ENCODE measurements at regions not wholly inside any gene's neighbourhood (a gene's known extent, or its start where the extent isn't known, plus 50 kb on each side); places are given as distances from the start of the nearest gene placed in this dataset.

- TF ChIP-seq CTCF (IDR thresholded peaks at IDR 0.05) (no peak), POLR2A (IDR thresholded peaks at IDR 0.05) (no peak)
These were observed 139.0 kb upstream of the GAS1 start for GRCh38 chr9:87086221-87086818.
